ENCODE measurements at regions not wholly inside any gene's neighbourhood (a gene's known extent, or its start where the extent isn't known, plus 50 kb on each side); places are given as distances from the start of the nearest gene placed in this dataset.

DNA sequence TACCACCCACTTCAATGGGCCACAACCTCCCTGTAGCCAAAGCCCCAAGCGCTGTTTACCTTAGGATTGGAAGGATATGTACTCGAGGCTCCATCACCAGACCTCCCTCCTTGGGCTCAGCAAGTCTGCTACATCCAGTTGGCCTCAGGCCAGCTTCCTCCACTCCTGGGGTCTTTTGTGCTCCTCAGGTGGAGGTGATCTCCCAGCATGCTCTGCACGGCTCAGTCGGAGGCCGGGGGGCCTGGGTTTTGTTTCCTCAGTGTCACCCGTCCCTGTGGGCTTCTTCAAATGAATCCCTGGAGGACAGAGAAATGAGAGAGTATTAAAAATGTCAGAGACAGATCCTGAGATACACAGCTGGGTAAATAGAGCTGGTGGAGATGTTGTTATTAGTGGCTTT, 723.1 kb upstream of the TBX3 start:
- H4K20me1 ChIP-seq (ENCODE audit: insufficient read depth, low read length, poor library complexity, severe bottlenecking) = no peaks in the 10 kb centered on the region
- no peak overlapping the region for H3K4me2 ChIP-seq (ENCODE audit: low read depth, low read length, poor library complexity, severe bottlenecking)
- TF ChIP-seq EZH2phosphoT487 (IDR thresholded peaks at IDR 0.05; ENCODE audit: borderline replicate concordance) = no peak
- TF ChIP-seq, protein P1, sequence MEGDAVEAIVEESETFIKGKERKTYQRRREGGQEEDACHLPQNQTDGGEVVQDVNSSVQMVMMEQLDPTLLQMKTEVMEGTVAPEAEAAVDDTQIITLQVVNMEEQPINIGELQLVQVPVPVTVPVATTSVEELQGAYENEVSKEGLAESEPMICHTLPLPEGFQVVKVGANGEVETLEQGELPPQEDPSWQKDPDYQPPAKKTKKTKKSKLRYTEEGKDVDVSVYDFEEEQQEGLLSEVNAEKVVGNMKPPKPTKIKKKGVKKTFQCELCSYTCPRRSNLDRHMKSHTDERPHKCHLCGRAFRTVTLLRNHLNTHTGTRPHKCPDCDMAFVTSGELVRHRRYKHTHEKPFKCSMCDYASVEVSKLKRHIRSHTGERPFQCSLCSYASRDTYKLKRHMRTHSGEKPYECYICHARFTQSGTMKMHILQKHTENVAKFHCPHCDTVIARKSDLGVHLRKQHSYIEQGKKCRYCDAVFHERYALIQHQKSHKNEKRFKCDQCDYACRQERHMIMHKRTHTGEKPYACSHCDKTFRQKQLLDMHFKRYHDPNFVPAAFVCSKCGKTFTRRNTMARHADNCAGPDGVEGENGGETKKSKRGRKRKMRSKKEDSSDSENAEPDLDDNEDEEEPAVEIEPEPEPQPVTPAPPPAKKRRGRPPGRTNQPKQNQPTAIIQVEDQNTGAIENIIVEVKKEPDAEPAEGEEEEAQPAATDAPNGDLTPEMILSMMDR (conservative IDR thresholded peaks at IDR 0.05; ENCODE audit: low read length) = no peak
- no peaks in the 10 kb centered on the region for H3K4me1 ChIP-seq (ENCODE audit: insufficient read depth, low read length, poor library complexity, severe bottlenecking)
- H3F3A ChIP-seq (ENCODE audit: low read depth) = no peaks in the 10 kb centered on the region
- H3K4me3 ChIP-seq (ENCODE audit: low read length, poor library complexity, severe bottlenecking) = no peak overlapping the region
- no peaks in the 10 kb centered on the region for H3K9me3 ChIP-seq (ENCODE audit: insufficient read depth, low read depth, low read length)
- no peak overlapping the region for H2AFZ ChIP-seq (ENCODE audit: low read length)
- H3K79me2 ChIP-seq (ENCODE audit: insufficient read depth, low read length) = no peaks in the 10 kb centered on the region
- no peaks in the 10 kb centered on the region for H3K36me3 ChIP-seq (ENCODE audit: insufficient read depth, low read length)
- H3K27me3 ChIP-seq (ENCODE audit: insufficient read depth, low read length, poor library complexity, severe bottlenecking) = no peaks in the 10 kb centered on the region
- no peaks in the 10 kb centered on the region for H3K9me2 ChIP-seq (replicated peaks; ENCODE audit: low read depth, low read length)
- no peak overlapping the region for H3K9ac ChIP-seq (ENCODE audit: low read depth, low read length, poor library complexity, severe bottlenecking)

DNA sequence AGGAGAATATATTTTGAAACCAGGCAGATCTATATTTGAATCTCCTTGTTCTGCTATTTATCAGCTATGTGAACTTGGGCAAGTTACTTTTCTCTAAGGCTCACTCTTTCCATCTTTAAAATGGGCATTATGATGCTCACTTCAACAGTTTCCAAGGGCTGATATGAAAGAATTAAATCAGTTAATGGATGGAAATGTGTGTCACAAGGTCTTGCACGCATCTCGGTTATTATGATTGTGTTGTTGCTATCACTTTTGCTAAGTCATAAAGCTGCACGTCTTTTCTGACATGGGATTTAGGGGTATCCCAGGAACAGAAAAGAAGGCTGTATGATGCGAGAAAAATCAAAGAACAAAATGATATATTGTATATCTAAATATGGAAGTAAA, 721.5 kb upstream of the TBX3 start:
- H3K36me3 ChIP-seq (ENCODE audit: insufficient read depth, low read length) = no peaks in the 10 kb centered on the region
- H3K9me2 ChIP-seq (replicated peaks; ENCODE audit: low read depth, low read length) = no peaks in the 10 kb centered on the region
- no peaks in the 10 kb centered on the region for H3K79me2 ChIP-seq (ENCODE audit: insufficient read depth, low read length)
- no peak overlapping the region for H3K4me3 ChIP-seq (ENCODE audit: low read length, poor library complexity, severe bottlenecking)
- H3K9me3 ChIP-seq (ENCODE audit: insufficient read depth, low read depth, low read length) = no peaks in the 10 kb centered on the region
- no peaks in the 10 kb centered on the region for H4K20me1 ChIP-seq (ENCODE audit: insufficient read depth, low read length, poor library complexity, severe bottlenecking)
- no peaks in the 10 kb centered on the region for H3K27me3 ChIP-seq (ENCODE audit: insufficient read depth, low read length, poor library complexity, severe bottlenecking)
- H2AFZ ChIP-seq (ENCODE audit: low read length) = no peak overlapping the region
- H3K4me1 ChIP-seq (ENCODE audit: insufficient read depth, low read length, poor library complexity, severe bottlenecking) = no peaks in the 10 kb centered on the region
- no peak overlapping the region for H3K9ac ChIP-seq (ENCODE audit: low read depth, low read length, poor library complexity, severe bottlenecking)
- no peak for TF ChIP-seq EZH2phosphoT487 (IDR thresholded peaks at IDR 0.05; ENCODE audit: borderline replicate concordance)
- TF ChIP-seq, protein P1 (conservative IDR thresholded peaks at IDR 0.05; ENCODE audit: low read length) = no peak
- no peak overlapping the region for H3K4me2 ChIP-seq (ENCODE audit: low read depth, low read length, poor library complexity, severe bottlenecking)
- no peaks in the 10 kb centered on the region for H3F3A ChIP-seq (ENCODE audit: low read depth)

DNA sequence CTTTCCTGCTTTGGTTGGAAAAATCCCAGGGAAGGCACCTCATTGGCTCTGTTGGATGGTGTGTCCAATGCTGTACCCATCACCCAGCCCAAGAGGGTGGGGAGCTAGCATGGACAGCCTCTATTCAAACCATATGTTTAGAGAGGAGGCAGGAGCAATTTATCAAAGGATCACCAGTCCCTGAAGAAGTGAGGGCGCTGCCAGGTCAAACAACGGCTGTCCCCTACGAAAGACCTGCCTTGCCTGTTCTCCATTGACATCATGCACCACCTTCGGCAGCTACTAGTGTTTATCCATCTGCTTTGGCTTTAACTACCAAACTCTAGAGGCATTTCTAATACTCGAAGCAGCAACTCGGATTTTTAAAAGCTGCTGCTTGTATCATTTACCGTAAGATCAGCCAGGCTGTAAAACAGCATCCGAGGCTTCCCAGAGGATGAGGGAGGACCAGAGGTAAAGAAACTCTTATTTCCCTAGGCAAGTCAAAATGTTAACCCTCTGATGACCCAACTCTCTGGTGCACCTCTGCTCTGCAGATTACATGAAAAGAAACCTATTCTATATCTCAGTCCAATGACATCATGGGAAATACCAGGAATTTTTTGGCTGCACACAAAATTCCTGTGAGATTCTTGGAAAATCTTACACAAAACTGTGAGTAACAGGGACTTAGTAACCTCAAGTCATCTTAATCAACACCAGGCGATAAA, 720.9 kb upstream of the TBX3 start:
- no peak overlapping the region for H3K4me3 ChIP-seq (ENCODE audit: low read length, poor library complexity, severe bottlenecking)
- no peaks in the 10 kb centered on the region for H3K9me2 ChIP-seq (replicated peaks; ENCODE audit: low read depth, low read length)
- TF ChIP-seq, protein P1 (conservative IDR thresholded peaks at IDR 0.05; ENCODE audit: low read length) = no peak
- TF ChIP-seq EZH2phosphoT487 (IDR thresholded peaks at IDR 0.05; ENCODE audit: borderline replicate concordance) = no peak
- no peaks in the 10 kb centered on the region for H3K79me2 ChIP-seq (ENCODE audit: insufficient read depth, low read length)
- H2AFZ ChIP-seq (ENCODE audit: low read length) = no peak overlapping the region
- H3K9ac ChIP-seq (ENCODE audit: low read depth, low read length, poor library complexity, severe bottlenecking) = no peak overlapping the region
- H3K9me3 ChIP-seq (ENCODE audit: insufficient read depth, low read depth, low read length) = no peaks in the 10 kb centered on the region
- no peak overlapping the region for H3K4me2 ChIP-seq (ENCODE audit: low read depth, low read length, poor library complexity, severe bottlenecking)
- H3F3A ChIP-seq (ENCODE audit: low read depth) = no peaks in the 10 kb centered on the region
- no peaks in the 10 kb centered on the region for H3K27me3 ChIP-seq (ENCODE audit: insufficient read depth, low read length, poor library complexity, severe bottlenecking)
- H3K4me1 ChIP-seq (ENCODE audit: insufficient read depth, low read length, poor library complexity, severe bottlenecking) = no peaks in the 10 kb centered on the region
- H3K36me3 ChIP-seq (ENCODE audit: insufficient read depth, low read length) = no peaks in the 10 kb centered on the region
- H4K20me1 ChIP-seq (ENCODE audit: insufficient read depth, low read length, poor library complexity, severe bottlenecking) = no peaks in the 10 kb centered on the region

Measured in Loucy (cell line).